ENCODE measurements at regions not wholly inside any gene's neighbourhood (a gene's known extent, or its start where the extent isn't known, plus 50 kb on each side); places are given as distances from the start of the nearest gene placed in this dataset.

DNA sequence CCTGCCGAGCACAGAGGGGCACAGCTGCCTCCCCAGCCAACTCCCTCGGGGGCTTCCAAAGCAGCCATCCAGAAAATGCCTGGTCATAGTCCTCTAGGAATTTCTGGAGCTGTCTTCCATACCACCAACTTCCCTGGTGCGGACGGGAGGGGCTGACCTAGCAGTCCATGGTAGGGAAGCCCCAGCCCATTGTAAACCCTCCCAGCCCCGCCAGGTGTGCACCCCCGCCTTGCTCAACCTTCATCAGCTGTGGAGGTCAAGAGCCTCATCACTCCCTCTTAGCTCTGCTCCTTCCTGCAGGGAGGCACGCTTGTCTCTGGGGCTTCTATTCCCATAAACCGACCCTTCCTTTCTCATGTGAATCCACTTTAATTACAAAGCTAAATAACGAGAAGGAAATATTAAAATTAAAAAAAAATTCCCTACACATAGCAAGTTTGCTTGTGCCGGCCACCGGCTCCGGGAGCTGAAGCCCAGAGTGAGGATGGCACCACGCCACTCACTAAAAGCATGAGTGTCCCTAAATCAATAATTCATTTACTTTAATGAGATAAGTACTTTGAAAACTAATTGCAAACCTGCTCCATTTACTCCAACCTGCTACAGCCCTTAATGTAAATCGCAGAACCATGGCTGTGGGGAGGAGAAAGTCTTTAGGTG, 181.4 kb downstream of the ENGASE start:
- no peak overlapping the region for H3K56ac ChIP-seq (ENCODE audit: insufficient read length, low read depth, low read length)
- no peak overlapping the region for H3K4me2 ChIP-seq (ENCODE audit: insufficient read depth, insufficient read length, low read length)
- H3K23ac ChIP-seq (ENCODE audit: insufficient read length, low read depth, low read length), result no peak overlapping the region
- no peak overlapping the region for H4K91ac ChIP-seq (ENCODE audit: insufficient read length, low read depth, low read length)
- no peak overlapping the region for H3K14ac ChIP-seq (ENCODE audit: insufficient read depth, low read length)
- no peak overlapping the region for H2BK120ac ChIP-seq (ENCODE audit: low read depth, low read length, poor library complexity, severe bottlenecking)
- H3K79me1 ChIP-seq (ENCODE audit: insufficient read depth, low read depth, low read length, poor library complexity, severe bottlenecking), result no peaks in the 10 kb centered on the region
- no peak overlapping the region for H3K9ac ChIP-seq (ENCODE audit: extremely low read depth, insufficient read length, low read length)
- no peak overlapping the region for H2BK12ac ChIP-seq (ENCODE audit: insufficient read length, low read depth, low read length)
- H4K20me1 ChIP-seq (ENCODE audit: control insufficient read depth, insufficient read depth, insufficient read length), result peaks cover 3% of the 10 kb centered on the region
- no peaks in the 10 kb centered on the region for H3K23me2 ChIP-seq (ENCODE audit: insufficient read length, low read depth, low read length, poor library complexity, severe bottlenecking)
- H3K18ac ChIP-seq (ENCODE audit: insufficient read length, low read depth, low read length), result no peak overlapping the region
- TF ChIP-seq CTCF (conservative IDR thresholded peaks at IDR 0.05), result no peak
- Mint-ChIP-seq H3K4me1 (peaks cover 6 to 16% of the 10 kb centered on the region in 2 experiments; a peak in 3 of 4 replicates), H3K4me3 (no peak overlapping the region), H3K27me3 (ENCODE audit: low read depth) (peaks cover 20% of the 10 kb centered on the region), H3K36me3 (ENCODE audit: insufficient read depth in 1 of 3, low read depth in 3 of 3) (no peaks in the 10 kb centered on the region), H3K9me3 (no peaks in the 10 kb centered on the region; a peak in 1 of 5 replicates), H3K27ac (no peak overlapping the region)
- WGBS (ENCODE audit: extremely low coverage, insufficient read length, low lambda C conversion rate), result no CpG with 5 or more reads among the region's 14 CpGs
- no peaks in the 10 kb centered on the region for H3K9me3 ChIP-seq (ENCODE audit: control insufficient read depth, low read depth, low read length)
- H3K27me3 ChIP-seq (ENCODE audit: insufficient read depth, low read length), result no peaks in the 10 kb centered on the region; the same call in 1 of the 2 replicates
- H3T11ph ChIP-seq (ENCODE audit: low read length), result no peak overlapping the region
- H3K27ac ChIP-seq (ENCODE audit: insufficient read length, low read depth, low read length), result no peak overlapping the region
- no peak overlapping the region for H2BK5ac ChIP-seq (ENCODE audit: insufficient read length, low read length)
- H4K5ac ChIP-seq (ENCODE audit: insufficient read length, low read depth, low read length), result no peak overlapping the region
- H3K4ac ChIP-seq (ENCODE audit: low read depth, low read length), result no peak overlapping the region
- no peak overlapping the region for H2BK20ac ChIP-seq (ENCODE audit: low read depth, low read length, poor library complexity, severe bottlenecking)
- no peak for DNase-seq
- no peak overlapping the region for H4K8ac ChIP-seq (replicated peaks; ENCODE audit: insufficient read length, low read depth, low read length)
- H3K4me1 ChIP-seq (ENCODE audit: insufficient read depth, low read length), result no peaks in the 10 kb centered on the region; the same call in 1 of the 2 replicates
- H3K79me2 ChIP-seq (ENCODE audit: insufficient read depth, low read length), result no peaks in the 10 kb centered on the region
- H2AK5ac ChIP-seq (ENCODE audit: insufficient read length, low read length), result no peak overlapping the region
- H2AFZ ChIP-seq (ENCODE audit: low read length), result no peak overlapping the region
- no peak overlapping the region for H2BK15ac ChIP-seq (ENCODE audit: low read depth, low read length)

Measured in H9 (cell line).